Dendritic cell treated with granulocyte-macrophage colony-stimulating factor and Interleukin-4, amounts not matched to agents 40 ng/mL and 50 ng/mL, for 4 days (primary cell): ENCODE measurements at regions not wholly inside any gene's neighbourhood (a gene's known extent, or its start where the extent isn't known, plus 50 kb on each side); places are given as distances from the start of the nearest gene placed in this dataset.
"Not testable (repeated sequence)": the region's sequence is repeated elsewhere in the genome, so short reads cannot be mapped to it uniquely, and the experiment has no call there.

Source experiments
- H3K27ac Mint-ChIP-seq: one replicate; pipeline ENCODE4 v1.8.0; 2022; ENCODE audit warnings: mild to moderate bottlenecking, mixed read lengths
- H3K27me3 Mint-ChIP-seq: one replicate; pipeline ENCODE4 v1.8.0; 2022; ENCODE audit warnings: mild to moderate bottlenecking, mixed read lengths
- H3K36me3 Mint-ChIP-seq: one replicate; pipeline ENCODE4 v1.8.0; 2022; ENCODE audit warnings: low read depth, mixed read lengths
- H3K4me1 Mint-ChIP-seq: one replicate; pipeline ENCODE4 v1.8.0; 2022; ENCODE audit warnings: low read depth, mixed read lengths
- H3K4me3 Mint-ChIP-seq: one replicate; pipeline ENCODE4 v1.8.0; 2022; ENCODE audit warnings: mild to moderate bottlenecking, moderate library complexity, mixed read lengths
- H3K9me3 Mint-ChIP-seq: one replicate; pipeline ENCODE4 v1.8.0; 2022; ENCODE audit warnings: mixed read lengths
- intact Hi-C: fragments of 100-400 bp; cut with micrococcal nuclease; formaldehyde crosslinking; loops from one replicate; pipeline ENCODE4 v1.15.0; 2022

GRCh38 chr3:157912514-157913451, 193.4 kb downstream of the SHOX2 start:
- no peak overlapping the region for H3K27ac Mint-ChIP-seq
- H3K27me3 Mint-ChIP-seq = no peaks in the 10 kb centered on the region
- no peaks in the 10 kb centered on the region for H3K9me3 Mint-ChIP-seq
- H3K4me1 Mint-ChIP-seq = no peaks in the 10 kb centered on the region
- H3K36me3 Mint-ChIP-seq = no peaks in the 10 kb centered on the region
- H3K4me3 Mint-ChIP-seq = no peak overlapping the region
- intact Hi-C loops = no loop called here

GRCh38 chr3:157906627-157907026, 199.6 kb downstream of the SHOX2 start:
- no peak overlapping the region for H3K27ac Mint-ChIP-seq
- H3K9me3 Mint-ChIP-seq = peaks cover 26% of the 10 kb centered on the region
- H3K27me3 Mint-ChIP-seq = no peaks in the 10 kb centered on the region
- H3K4me1 Mint-ChIP-seq = no peaks in the 10 kb centered on the region
- intact Hi-C loops = no loop called here
- no peaks in the 10 kb centered on the region for H3K36me3 Mint-ChIP-seq
- no peak overlapping the region for H3K4me3 Mint-ChIP-seq

- intact Hi-C loops = no loop called here
- Mint-ChIP-seq H3K27ac (no peak overlapping the region), H3K9me3 (peaks cover 26% of the 10 kb centered on the region), H3K27me3 (no peaks in the 10 kb centered on the region), H3K36me3 (no peaks in the 10 kb centered on the region), H3K4me3 (no peak overlapping the region), H3K4me1 (no peaks in the 10 kb centered on the region)
Observed at GRCh38 chr3:157905885-157906284, 200.3 kb downstream of the SHOX2 start.

- H3K36me3 Mint-ChIP-seq, H3K4me3 Mint-ChIP-seq, H3K27me3 Mint-ChIP-seq, H3K27ac Mint-ChIP-seq, intact Hi-C loops, H3K4me1 Mint-ChIP-seq: not testable (repeated sequence)
- peaks cover 26% of the 10 kb centered on the region for H3K9me3 Mint-ChIP-seq
Observed at GRCh38 chr3:157902680-157903079, 203.5 kb downstream of the SHOX2 start.

- no peaks in the 10 kb centered on the region for H3K4me1 Mint-ChIP-seq
- H3K36me3 Mint-ChIP-seq = no peaks in the 10 kb centered on the region
- no peak overlapping the region for H3K27ac Mint-ChIP-seq
- H3K27me3 Mint-ChIP-seq = no peaks in the 10 kb centered on the region
- H3K9me3 Mint-ChIP-seq = no peaks in the 10 kb centered on the region
- intact Hi-C loops = no loop called here
- no peak overlapping the region for H3K4me3 Mint-ChIP-seq
Observed at GRCh38 chr3:157888040-157888439, 218.2 kb downstream of the SHOX2 start.

- Mint-ChIP-seq H3K4me1 (peaks cover 7% of the 10 kb centered on the region), H3K27ac (no peak overlapping the region), H3K36me3 (no peaks in the 10 kb centered on the region), H3K4me3 (no peak overlapping the region), H3K27me3 (no peaks in the 10 kb centered on the region), H3K9me3 (peaks cover 9% of the 10 kb centered on the region)
- intact Hi-C loops = no loop called here
Observed at GRCh38 chr3:157876556-157876955, 229.7 kb downstream of the SHOX2 start.

- Mint-ChIP-seq H3K4me1 (peaks cover 7% of the 10 kb centered on the region), H3K36me3 (no peaks in the 10 kb centered on the region), H3K9me3 (no peaks in the 10 kb centered on the region), H3K27me3 (no peaks in the 10 kb centered on the region), H3K27ac (no peak overlapping the region), H3K4me3 (no peak overlapping the region)
- intact Hi-C loops = no loop called here
Observed at GRCh38 chr3:157872902-157873301, 233.3 kb downstream of the SHOX2 start.

- Mint-ChIP-seq H3K4me3 (no peak overlapping the region), H3K27me3 (no peaks in the 10 kb centered on the region), H3K36me3 (no peaks in the 10 kb centered on the region), H3K9me3 (no peaks in the 10 kb centered on the region), H3K27ac (no peak overlapping the region), H3K4me1 (peaks cover 7% of the 10 kb centered on the region)
- intact Hi-C loops = no loop called here
Observed at GRCh38 chr3:157871838-157872460, 234.3 kb downstream of the SHOX2 start.

GRCh38 chr3:157871248-157871647, 235.0 kb downstream of the SHOX2 start:
- no peaks in the 10 kb centered on the region for H3K9me3 Mint-ChIP-seq
- intact Hi-C loops = no loop called here
- no peak overlapping the region for H3K27ac Mint-ChIP-seq
- H3K4me1 Mint-ChIP-seq = peaks cover 7% of the 10 kb centered on the region
- no peaks in the 10 kb centered on the region for H3K27me3 Mint-ChIP-seq
- no peaks in the 10 kb centered on the region for H3K36me3 Mint-ChIP-seq
- H3K4me3 Mint-ChIP-seq = no peak overlapping the region

- intact Hi-C loops = no loop called here
- no peak overlapping the region for H3K4me3 Mint-ChIP-seq
- H3K27me3 Mint-ChIP-seq = no peaks in the 10 kb centered on the region
- no peak overlapping the region for H3K27ac Mint-ChIP-seq
- H3K4me1 Mint-ChIP-seq = peaks cover 7% of the 10 kb centered on the region
- H3K9me3 Mint-ChIP-seq = no peaks in the 10 kb centered on the region
- no peaks in the 10 kb centered on the region for H3K36me3 Mint-ChIP-seq
Observed at GRCh38 chr3:157868946-157869345, 237.3 kb downstream of the SHOX2 start.

GRCh38 chr3:157868196-157868595, 238.0 kb downstream of the SHOX2 start:
- Mint-ChIP-seq H3K4me3 (no peak overlapping the region), H3K27ac (no peak overlapping the region), H3K9me3 (no peaks in the 10 kb centered on the region), H3K4me1 (peaks cover 7% of the 10 kb centered on the region), H3K27me3 (no peaks in the 10 kb centered on the region), H3K36me3 (no peaks in the 10 kb centered on the region)
- intact Hi-C loops = no loop called here

- H3K36me3 Mint-ChIP-seq = no peaks in the 10 kb centered on the region
- H3K27ac Mint-ChIP-seq = no peak overlapping the region
- no peaks in the 10 kb centered on the region for H3K9me3 Mint-ChIP-seq
- no peaks in the 10 kb centered on the region for H3K27me3 Mint-ChIP-seq
- no peaks in the 10 kb centered on the region for H3K4me1 Mint-ChIP-seq
- H3K4me3 Mint-ChIP-seq = no peak overlapping the region
- intact Hi-C loops = loop anchor here (1.0 to 2.0 kb wide), 2 partner anchors 447 to 667 kb away; no protein-coding TSS in a partner anchor
Observed at GRCh38 chr3:157865352-157866000, 240.7 kb downstream of the SHOX2 start.

GRCh38 chr3:157861076-157861765, 245.0 kb downstream of the SHOX2 start:
- Mint-ChIP-seq H3K9me3 (no peaks in the 10 kb centered on the region), H3K4me3 (no peak overlapping the region), H3K4me1 (no peaks in the 10 kb centered on the region), H3K27me3 (no peaks in the 10 kb centered on the region), H3K27ac (no peak overlapping the region), H3K36me3 (no peaks in the 10 kb centered on the region)
- intact Hi-C loops = no loop called here

GRCh38 chr3:157859541-157859940, 246.7 kb downstream of the SHOX2 start:
- no peak overlapping the region for H3K27ac Mint-ChIP-seq
- H3K4me3 Mint-ChIP-seq = no peak overlapping the region
- H3K9me3 Mint-ChIP-seq = no peaks in the 10 kb centered on the region
- no peaks in the 10 kb centered on the region for H3K27me3 Mint-ChIP-seq
- no peaks in the 10 kb centered on the region for H3K36me3 Mint-ChIP-seq
- no peaks in the 10 kb centered on the region for H3K4me1 Mint-ChIP-seq
- intact Hi-C loops = no loop called here
